HT-29 (cell line): ENCODE measurements at regions not wholly inside any gene's neighbourhood (a gene's known extent, or its start where the extent isn't known, plus 50 kb on each side); places are given as distances from the start of the nearest gene placed in this dataset.

Experiments used
- DNase-seq: peaks from one replicate; pipeline ENCODE4 v3.0.0-alpha.2; 2015; ENCODE audit warnings: low spot score

DNA sequence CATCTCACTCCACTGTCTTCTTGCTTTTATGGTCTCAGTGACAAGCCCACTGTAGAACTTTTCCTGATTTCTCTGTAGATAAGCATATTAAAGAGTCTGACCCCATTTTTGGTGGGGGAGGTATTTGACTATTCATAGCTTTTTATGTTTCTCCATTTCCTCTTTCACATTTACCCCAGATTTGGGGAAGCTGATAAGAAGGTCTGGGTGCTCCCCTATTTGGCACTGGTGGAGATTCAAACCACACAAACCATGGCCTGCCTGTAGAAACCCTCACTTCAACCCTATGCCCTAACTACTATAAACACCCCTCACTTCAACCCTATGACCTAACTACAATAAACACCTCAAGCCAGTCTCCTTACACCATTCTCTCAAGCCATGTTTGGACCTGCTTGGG is 196.2 kb upstream of the SYNDIG1 start:
- DNase-seq: no peak

- no peak for DNase-seq
Observed at GRCh38 chr20:24261351-24261750, 208.1 kb upstream of the SYNDIG1 start.

DNA sequence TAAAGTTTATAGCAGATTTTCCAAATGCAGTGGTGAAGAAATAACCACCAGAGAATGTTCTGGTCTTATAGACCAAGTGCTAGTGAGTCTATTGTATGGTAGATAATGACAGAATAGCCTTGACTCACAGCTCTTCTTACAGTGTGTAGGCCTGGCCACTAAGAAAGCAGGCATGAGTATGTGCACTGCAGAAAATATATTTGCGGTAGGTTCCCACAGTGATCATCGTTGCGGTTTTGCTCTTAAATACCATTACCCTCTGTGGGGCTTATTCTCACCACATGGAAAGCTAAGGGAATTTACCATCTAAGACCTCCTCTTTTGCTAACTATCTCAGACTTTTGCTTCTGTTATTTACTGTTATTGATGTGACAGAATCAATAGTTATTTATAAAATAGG is 212.3 kb upstream of the SYNDIG1 start:
- DNase-seq: no peak

DNA sequence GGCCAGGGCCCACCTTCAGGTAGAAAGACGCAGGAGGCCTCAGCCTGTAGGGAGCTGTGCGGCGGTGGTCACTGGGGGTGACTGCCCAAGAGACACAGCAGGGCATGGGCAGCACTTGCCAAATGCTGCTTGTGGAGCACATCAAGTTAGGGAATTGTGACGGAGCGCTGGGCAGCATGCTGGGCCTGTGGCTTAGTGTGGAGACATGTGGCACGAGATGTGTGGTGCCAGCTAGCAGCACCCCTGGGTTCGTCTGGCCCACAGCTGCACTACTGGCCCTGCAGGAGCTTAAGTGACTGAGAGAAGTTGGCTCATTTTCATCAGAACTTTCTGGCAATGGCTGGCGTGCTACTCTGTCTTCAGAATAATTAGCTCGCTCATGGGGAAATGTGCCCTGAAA is 213.1 kb upstream of the SYNDIG1 start:
- DNase-seq: no peak

DNA sequence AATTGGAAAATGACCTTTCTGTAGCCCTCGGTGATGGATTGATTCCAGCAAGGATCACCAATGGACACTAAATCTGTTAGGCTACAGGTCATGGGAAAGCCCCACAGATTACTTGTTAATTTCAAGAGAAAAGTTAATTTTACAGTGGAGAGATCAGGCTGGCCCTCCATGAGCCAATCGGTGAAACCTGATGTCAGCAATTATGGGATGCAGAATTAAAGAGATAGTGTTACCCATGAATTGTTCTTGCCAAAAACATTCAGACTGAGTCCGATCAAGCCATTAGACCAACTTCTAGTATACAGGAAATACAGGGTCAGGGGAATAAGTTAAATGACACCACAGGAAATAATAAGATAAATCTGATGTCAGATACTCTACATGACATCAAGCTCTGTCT is 214.9 kb upstream of the SYNDIG1 start:
- no peak for DNase-seq

GRCh38 chr20:24253321-24253720 is 216.1 kb upstream of the SYNDIG1 start:
- no peak for DNase-seq

DNA sequence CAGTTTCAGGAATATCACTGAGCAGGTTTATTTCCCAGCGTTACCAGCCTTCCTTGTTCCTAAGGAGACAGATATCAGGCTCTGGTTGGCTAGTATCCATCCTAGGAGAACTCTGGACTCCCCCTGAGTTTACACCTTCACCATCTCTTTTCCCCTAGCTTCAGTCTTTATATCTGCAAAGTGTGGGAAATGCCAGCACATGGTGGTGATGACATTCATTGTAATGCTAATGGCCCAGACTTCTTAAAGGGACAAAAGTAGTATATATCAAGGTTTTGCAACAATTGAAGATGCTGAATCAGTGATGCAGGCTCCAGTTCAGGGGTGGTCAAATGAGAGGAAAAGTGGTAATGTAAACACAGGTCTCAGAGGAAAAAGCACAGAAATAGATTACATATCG is 224.3 kb upstream of the SYNDIG1 start:
- no peak for DNase-seq

DNA sequence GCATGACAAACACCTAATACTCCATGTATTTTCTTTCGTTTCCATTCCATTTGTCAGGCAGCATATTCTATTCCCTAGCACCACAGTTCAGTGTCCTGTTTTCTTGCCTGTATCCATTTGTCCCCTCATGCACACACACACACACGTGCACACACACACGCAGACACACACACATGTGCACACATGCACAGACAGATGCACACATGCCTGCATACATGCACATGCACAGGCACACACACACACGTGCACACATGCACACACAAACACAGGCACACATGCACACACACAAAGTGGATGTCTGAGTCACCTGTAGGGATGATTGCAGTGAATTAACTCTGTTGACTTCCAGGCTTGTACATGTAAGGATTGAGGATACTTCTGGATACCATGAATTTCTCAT is 226.7 kb upstream of the SYNDIG1 start:
- DNase-seq: no peak

DNA sequence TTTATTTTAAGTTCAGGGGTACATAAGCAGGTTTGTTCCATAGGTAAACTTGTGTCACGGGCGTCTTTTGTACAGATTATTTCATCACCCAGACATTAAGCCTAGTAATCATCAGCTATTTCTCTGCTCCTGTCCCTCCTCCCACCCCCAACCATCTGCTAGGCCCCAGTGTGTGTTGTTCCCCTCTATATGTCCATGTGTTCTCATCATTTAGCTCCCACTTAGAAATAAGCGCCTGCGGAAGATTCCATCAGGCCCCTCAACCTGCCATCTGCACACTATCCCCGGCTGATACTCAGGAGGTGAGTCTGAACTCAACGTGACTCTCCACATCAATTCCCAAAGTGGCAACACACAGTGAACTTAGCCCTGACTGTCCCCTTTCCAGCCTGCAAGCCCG is 228.0 kb upstream of the SYNDIG1 start:
- DNase-seq: no peak

- no peak for DNase-seq
Observed at GRCh38 chr20:24236963-24237362, 232.5 kb upstream of the SYNDIG1 start.

- no peak for DNase-seq
Observed at GRCh38 chr20:24236201-24236600, 233.2 kb upstream of the SYNDIG1 start.

DNA sequence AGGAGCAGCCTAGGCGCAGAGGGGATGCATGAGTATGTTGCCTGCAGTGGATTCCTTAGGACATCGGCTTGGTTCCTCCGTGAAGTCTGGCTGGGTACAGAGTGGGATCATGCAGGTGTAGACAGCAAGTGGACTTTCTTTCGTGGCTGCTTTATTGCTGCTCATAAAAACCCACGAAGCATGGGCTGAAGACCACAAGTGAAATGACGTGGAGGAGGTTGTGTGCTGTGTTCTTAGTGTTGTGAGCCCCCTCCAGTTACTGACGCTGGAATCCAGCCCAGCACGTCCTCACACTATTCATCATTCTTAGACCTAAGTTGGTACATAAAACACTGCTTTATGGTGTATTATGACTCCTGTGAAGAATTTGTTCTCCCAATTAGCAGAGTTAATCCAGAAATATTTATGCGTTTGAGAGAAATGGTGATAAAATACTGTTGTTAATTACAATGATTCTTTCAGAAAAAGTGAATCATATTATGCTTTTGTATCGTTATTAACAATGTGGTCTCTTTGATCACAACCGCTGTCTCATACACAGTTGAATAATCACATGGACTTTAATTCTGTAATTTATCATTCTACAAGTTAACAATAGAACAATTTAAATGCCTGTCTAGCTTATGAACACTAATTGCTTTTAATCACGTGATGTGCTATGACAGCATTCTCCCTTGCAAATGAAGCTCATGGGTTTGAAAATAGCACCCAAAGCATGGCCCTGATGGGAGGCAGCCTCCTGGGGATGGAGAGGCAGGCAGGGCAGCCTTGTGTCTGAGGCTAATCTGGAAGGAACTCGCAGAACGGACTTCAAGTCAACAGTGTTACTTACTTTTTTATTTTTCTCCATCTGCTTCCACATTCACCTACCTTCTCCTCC is 233.9 kb upstream of the SYNDIG1 start:
- no peak for DNase-seq

DNA sequence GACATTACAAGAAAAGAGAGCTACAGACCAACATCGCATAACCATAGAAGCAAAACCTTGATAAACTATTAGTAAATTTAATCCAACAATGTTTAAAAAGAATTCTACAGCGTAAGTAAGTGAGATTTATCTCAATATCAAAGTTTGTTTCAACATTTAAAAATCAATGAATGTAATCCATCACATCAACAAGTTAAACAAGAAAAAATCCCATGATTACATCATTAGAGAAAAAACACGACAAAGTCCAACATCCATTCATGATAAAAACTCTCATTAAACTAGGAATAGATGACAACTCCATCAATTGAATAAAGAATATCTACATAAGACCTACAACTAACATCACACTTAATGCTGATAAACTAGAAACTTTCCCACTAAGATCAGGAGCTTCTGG is 239.0 kb upstream of the GGTLC1 start:
- no peak for DNase-seq

- DNase-seq: no peak
Observed at GRCh38 chr20:24212494-24212893, 223.9 kb upstream of the GGTLC1 start.

DNA sequence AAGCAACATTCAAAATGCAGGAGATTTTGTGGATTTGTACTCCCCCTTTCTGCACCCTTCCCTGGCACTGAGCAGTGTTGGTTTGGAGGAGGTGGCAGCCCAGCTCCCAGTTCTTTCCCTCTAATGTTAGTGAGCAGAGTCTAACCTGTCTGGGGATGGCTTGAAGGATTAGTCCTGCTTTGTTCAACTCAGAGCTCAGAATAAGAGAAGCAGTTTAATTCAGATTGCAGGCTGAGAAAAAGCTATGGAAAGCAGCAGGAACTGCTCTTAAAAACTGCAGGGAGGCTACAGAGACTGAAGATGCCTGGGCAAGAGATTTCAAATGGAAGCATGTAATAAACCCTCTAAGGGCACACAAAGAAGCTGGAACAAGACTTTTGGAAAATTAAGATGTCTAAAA is 223.4 kb upstream of the GGTLC1 start:
- no peak for DNase-seq

- DNase-seq: no peak
Observed at GRCh38 chr20:24210356-24210755, 221.8 kb upstream of the GGTLC1 start.

- peak; percentile 16 for DNase-seq
Observed at GRCh38 chr20:24208652-24209051, 220.1 kb upstream of the GGTLC1 start.

DNA sequence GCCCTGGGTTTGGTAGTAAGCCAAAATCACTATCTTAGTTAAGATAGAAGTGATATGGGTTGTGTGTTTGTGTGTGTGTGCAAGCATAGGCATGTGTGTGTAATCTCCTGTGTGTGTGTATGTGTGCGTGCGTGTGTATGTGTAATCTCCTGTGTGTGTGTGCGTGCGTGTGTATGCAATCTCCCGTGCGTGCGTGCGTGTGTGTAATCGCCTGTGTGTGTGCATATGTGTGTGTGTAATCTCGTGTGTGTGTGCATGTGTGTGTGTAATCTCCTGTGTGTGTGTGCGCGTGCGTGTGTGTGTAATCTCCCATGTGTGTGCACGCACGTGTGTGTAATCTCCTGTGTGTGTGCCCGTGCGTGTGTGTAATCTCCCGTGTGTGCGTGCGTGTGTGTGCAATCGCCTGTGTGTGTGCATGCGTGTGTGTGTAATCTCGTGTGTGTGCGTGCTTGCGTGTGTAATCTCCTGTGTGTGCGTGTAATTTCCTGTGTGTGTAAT is 219.3 kb upstream of the GGTLC1 start:
- DNase-seq: no peak

DNA sequence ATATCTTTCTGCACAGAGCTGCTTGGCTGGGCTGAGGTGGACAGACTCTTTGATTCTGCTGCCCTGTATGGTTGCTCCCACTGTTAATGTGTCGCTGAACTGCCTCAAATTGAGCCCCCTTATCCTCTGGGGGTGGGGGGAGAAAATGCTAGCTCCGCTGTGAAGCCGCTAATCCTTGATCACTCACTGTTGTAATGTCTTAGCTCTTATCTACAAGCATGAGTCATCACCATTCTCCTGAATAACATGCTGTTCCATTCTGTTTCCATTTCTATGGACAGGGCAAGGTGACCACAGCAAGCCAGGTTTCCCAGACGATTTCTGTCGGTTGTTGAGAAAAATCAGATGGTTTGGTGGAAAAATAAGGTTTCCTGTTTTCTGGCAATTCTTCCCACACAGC is 218.4 kb upstream of the GGTLC1 start:
- no peak for DNase-seq

- no peak for DNase-seq
Observed at GRCh38 chr20:24203526-24204183, 215.1 kb upstream of the GGTLC1 start.

DNA sequence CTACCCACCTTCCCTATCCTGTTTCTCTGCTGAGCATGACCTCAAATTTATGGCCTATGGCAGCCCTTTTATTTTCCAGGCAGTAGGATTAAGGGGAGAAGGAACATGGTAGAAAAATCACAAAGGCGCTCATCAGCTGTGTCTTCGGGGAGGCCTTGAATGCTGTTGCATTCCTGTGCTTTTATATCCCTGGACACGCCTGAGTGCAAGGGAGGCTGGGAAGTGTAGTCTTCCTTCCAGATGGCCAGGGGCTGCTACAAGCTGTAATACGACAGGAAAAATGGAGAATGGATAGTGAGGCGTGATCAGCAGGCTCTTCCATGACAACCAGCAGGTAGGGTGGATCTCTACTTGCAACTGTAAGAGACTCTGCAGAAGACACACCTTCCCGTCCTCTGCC is 210.9 kb upstream of the GGTLC1 start:
- DNase-seq: no peak

DNA sequence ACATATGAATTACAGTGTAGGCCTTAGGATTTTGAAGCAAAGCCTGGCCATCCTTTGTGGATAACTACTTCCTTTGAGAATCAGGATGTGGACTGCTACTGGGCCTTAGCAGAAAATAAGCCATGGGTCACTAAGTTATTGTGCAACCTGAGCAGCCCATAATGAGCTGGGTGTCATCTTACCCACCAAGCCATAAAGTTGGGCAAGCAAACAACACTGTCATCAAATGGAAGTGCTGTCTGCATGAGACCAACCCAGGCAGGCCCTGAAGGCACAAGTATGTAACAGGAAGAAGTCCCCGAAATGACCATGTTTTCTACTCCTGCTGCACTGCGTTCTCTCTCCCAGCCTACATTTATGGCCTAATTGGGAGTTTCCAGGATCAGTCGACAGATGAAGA is 205.6 kb upstream of the GGTLC1 start:
- DNase-seq: no peak

GRCh38 chr20:24190905-24191304 is 202.3 kb upstream of the GGTLC1 start:
- DNase-seq: no peak
